H9 (cell line): ENCODE measurements at regions not wholly inside any gene's neighbourhood (a gene's known extent, or its start where the extent isn't known, plus 50 kb on each side); places are given as distances from the start of the nearest gene placed in this dataset.

ENCODE experiments used
- DNase-seq: peaks from one replicate; pipeline ENCODE4 v3.0.0-alpha.2; 2017
- H2AFZ ChIP-seq: one replicate; pipeline ENCODE4 v1.6.1; 2013; ENCODE audit warnings: mild to moderate bottlenecking, low read length, control low read depth, moderate library complexity
- H2AK5ac ChIP-seq: 2 replicates; pipeline ENCODE4 v1.6.1; 2013; ENCODE audit warnings: low read length, control low read depth, mixed read lengths; ENCODE audit not compliant: insufficient read length
- H2BK120ac ChIP-seq: one replicate; pipeline ENCODE4 v1.6.1; 2013; ENCODE audit warnings: low read depth, mild to moderate bottlenecking, low read length, control low read depth, inconsistent platforms; ENCODE audit not compliant: poor library complexity, severe bottlenecking
- H2BK12ac ChIP-seq: 2 replicates; pipeline ENCODE4 v1.6.1; 2013; ENCODE audit warnings: low read length, control low read depth, mixed read lengths, low read depth; ENCODE audit not compliant: insufficient read length
- H2BK15ac ChIP-seq: 2 replicates; pipeline ENCODE4 v1.6.1; 2013; ENCODE audit warnings: low read depth, low read length, control low read depth
- H2BK20ac ChIP-seq: one replicate; pipeline ENCODE4 v1.6.1; 2013; ENCODE audit warnings: low read depth, mild to moderate bottlenecking, low read length, control low read depth, inconsistent platforms; ENCODE audit not compliant: poor library complexity, severe bottlenecking
- H2BK5ac ChIP-seq: 2 replicates; pipeline ENCODE4 v1.6.1; 2013; ENCODE audit warnings: low read length, control low read depth, mixed read lengths; ENCODE audit not compliant: insufficient read length
- H3K14ac ChIP-seq: 2 replicates; pipeline ENCODE4 v1.6.1; 2013; ENCODE audit warnings: low read length, control low read depth; ENCODE audit not compliant: insufficient read depth
- H3K18ac ChIP-seq: 2 replicates; pipeline ENCODE4 v1.6.1; 2013; ENCODE audit warnings: low read depth, mild to moderate bottlenecking, mixed read lengths, low read length, control low read depth; ENCODE audit not compliant: insufficient read length
- H3K23ac ChIP-seq: 2 replicates; pipeline ENCODE4 v1.6.1; 2013; ENCODE audit warnings: low read length, control low read depth, mixed read lengths, low read depth; ENCODE audit not compliant: insufficient read length
- H3K23me2 ChIP-seq: 2 replicates; pipeline ENCODE4 v1.6.1; 2013; ENCODE audit warnings: low read depth, mild to moderate bottlenecking, mixed read lengths, low read length, control low read depth; ENCODE audit not compliant: insufficient read length, poor library complexity, severe bottlenecking
- H3K27ac ChIP-seq: 2 replicates; pipeline ENCODE4 v1.5.1; 2013; ENCODE audit warnings: low read length, control low read depth, mixed read lengths, low read depth; ENCODE audit not compliant: insufficient read length
- H3K27me3 ChIP-seq: 2 replicates; pipeline ENCODE4 v1.6.1; 2013; ENCODE audit warnings: low read length, control low read depth, inconsistent platforms; ENCODE audit not compliant: insufficient read depth
- H3K4ac ChIP-seq: 2 replicates; pipeline ENCODE4 v1.6.1; 2013; ENCODE audit warnings: low read depth, mild to moderate bottlenecking, control low read depth, inconsistent platforms, low read length, moderate library complexity
- H3K4me1 ChIP-seq: 2 replicates; pipeline ENCODE4 v1.6.1; 2013; ENCODE audit warnings: low read length, control low read depth, inconsistent platforms; ENCODE audit not compliant: insufficient read depth
- H3K4me2 ChIP-seq: 2 replicates; pipeline ENCODE4 v1.6.1; 2013; ENCODE audit warnings: low read length, control low read depth, mixed read lengths; ENCODE audit not compliant: insufficient read length, insufficient read depth
- H3K56ac ChIP-seq: 2 replicates; pipeline ENCODE4 v1.6.1; 2013; ENCODE audit warnings: low read depth, mild to moderate bottlenecking, mixed read lengths, low read length, control low read depth; ENCODE audit not compliant: insufficient read length
- H3K79me1 ChIP-seq: 2 replicates; pipeline ENCODE4 v1.6.1; 2013; ENCODE audit warnings: low read depth, mild to moderate bottlenecking, moderate library complexity, low read length, control low read depth, inconsistent platforms; ENCODE audit not compliant: insufficient read depth, poor library complexity, severe bottlenecking
- H3K79me2 ChIP-seq: 2 replicates; pipeline ENCODE4 v1.6.1; 2013; ENCODE audit warnings: low read length, control low read depth, inconsistent platforms; ENCODE audit not compliant: insufficient read depth
- H3K9ac ChIP-seq: 2 replicates; pipeline ENCODE4 v1.6.1; 2013; ENCODE audit warnings: low read length, control low read depth, mixed read lengths; ENCODE audit not compliant: insufficient read length; ENCODE audit errors: extremely low read depth
- H3K9me3 ChIP-seq: one replicate; pipeline ENCODE4 v1.6.1; 2013; ENCODE audit warnings: low read depth, low read length, inconsistent platforms; ENCODE audit not compliant: control insufficient read depth
- H3T11ph ChIP-seq: one replicate; pipeline ENCODE4 v1.6.1; 2013; ENCODE audit warnings: mild to moderate bottlenecking, low read length, control low read depth, inconsistent platforms
- H4K20me1 ChIP-seq: one replicate; pipeline ENCODE4 v1.6.1; 2013; ENCODE audit not compliant: control insufficient read depth, insufficient read length, insufficient read depth
- H4K5ac ChIP-seq: 2 replicates; pipeline ENCODE4 v1.6.1; 2013; ENCODE audit warnings: low read depth, mild to moderate bottlenecking, mixed read lengths, low read length, control low read depth; ENCODE audit not compliant: insufficient read length
- H4K8ac ChIP-seq: replicated peaks from 2 replicates; pipeline ENCODE4 v1.6.1; 2013; ENCODE audit warnings: low read length, control low read depth, mixed read lengths, low read depth; ENCODE audit not compliant: insufficient read length
- H4K91ac ChIP-seq: 2 replicates; pipeline ENCODE4 v1.6.1; 2013; ENCODE audit warnings: low read depth, mild to moderate bottlenecking, moderate library complexity, mixed read lengths, low read length, control low read depth; ENCODE audit not compliant: insufficient read length
- H3K27ac Mint-ChIP-seq, 3 experiments: 2 replicates in 2 of 3; 3 replicates in 1 of 3; pipeline ENCODE4 v1.8.0; 2020 to 2021; ENCODE audit warnings: mixed read lengths in 3 of 3, mild to moderate bottlenecking in 1 of 3, moderate library complexity in 1 of 3
- H3K27me3 Mint-ChIP-seq: 2 replicates; pipeline ENCODE4 v1.8.0; 2021; ENCODE audit warnings: low read depth, mild to moderate bottlenecking, moderate library complexity, mixed read lengths
- H3K36me3 Mint-ChIP-seq, 3 experiments: 2 replicates in 2 of 3; 3 replicates in 1 of 3; pipeline ENCODE4 v1.8.0; 2020 to 2021; ENCODE audit warnings: low read depth in 3 of 3, mixed read lengths in 3 of 3; ENCODE audit not compliant: insufficient read depth in 1 of 3
- H3K4me1 Mint-ChIP-seq, 2 experiments: 2 replicates each; pipeline ENCODE4 v1.8.0; 2020; ENCODE audit warnings: mixed read lengths in 2 of 2
- H3K4me3 Mint-ChIP-seq, 2 experiments: 2 replicates in 1 of 2; 3 replicates in 1 of 2; pipeline ENCODE4 v1.8.0; 2020 to 2021; ENCODE audit warnings: mild to moderate bottlenecking in 2 of 2, mixed read lengths in 2 of 2, moderate library complexity in 1 of 2
- H3K9me3 Mint-ChIP-seq, 2 experiments: 2 replicates in 1 of 2; 3 replicates in 1 of 2; pipeline ENCODE4 v1.8.0; 2020; ENCODE audit warnings: mild to moderate bottlenecking in 2 of 2, mixed read lengths in 2 of 2, moderate library complexity in 1 of 2
- CTCF ChIP-seq: fragments of 200-600 bp; sonication (generic); conservative IDR thresholded peaks from 3 replicates; pipeline ENCODE4 v1.8.0; 2021; ENCODE audit warnings: antibody characterized with exemption, mild to moderate bottlenecking
- WGBS: extraction: QIAGEN DNeasy Blood & Tissue Kit; methylation state at CpG from one replicate; pipeline ENCODE4 v1.1.7; 2013; ENCODE audit warnings: missing lambda C conversion rate, low lambda C conversion rate, mixed read lengths; ENCODE audit not compliant: insufficient read length; ENCODE audit errors: extremely low coverage; 5-methylcytosine and 5-hydroxymethylcytosine counted together

GRCh38 chr15:97902140-97902780 lies 58.2 kb upstream of the ARRDC4 start:
- H3K9me3 ChIP-seq: no peaks in the 10 kb centered on the region
- H3K9ac ChIP-seq: no peak overlapping the region
- WGBS: no CpG with 5 or more reads among the region's 10 CpGs
- H3K27ac Mint-ChIP-seq: no peak overlapping the region; a peak in 1 of 7 replicates
- no peak overlapping the region for H2AK5ac ChIP-seq
- H2BK12ac ChIP-seq: no peak overlapping the region
- no peak overlapping the region for H3T11ph ChIP-seq
- no peak overlapping the region for H3K23ac ChIP-seq
- H3K4me1 ChIP-seq: no peaks in the 10 kb centered on the region
- no peaks in the 10 kb centered on the region for H4K20me1 ChIP-seq
- no peak overlapping the region for H2BK15ac ChIP-seq
- no peak overlapping the region for H4K8ac ChIP-seq
- no peak overlapping the region for H2AFZ ChIP-seq
- H2BK20ac ChIP-seq: no peak overlapping the region
- H3K27me3 ChIP-seq: no peaks in the 10 kb centered on the region
- H2BK5ac ChIP-seq: no peak overlapping the region
- no peak overlapping the region for H3K56ac ChIP-seq
- TF ChIP-seq CTCF: no peak
- H3K79me1 ChIP-seq: no peaks in the 10 kb centered on the region
- H4K91ac ChIP-seq: no peak overlapping the region
- H3K14ac ChIP-seq: no peak overlapping the region
- no peak overlapping the region for H3K18ac ChIP-seq
- no peaks in the 10 kb centered on the region for H3K36me3 Mint-ChIP-seq
- no peak overlapping the region for H3K4me3 Mint-ChIP-seq
- H3K9me3 Mint-ChIP-seq: no peaks in the 10 kb centered on the region
- H3K79me2 ChIP-seq: no peaks in the 10 kb centered on the region
- DNase-seq: no peak
- peaks cover 39% of the 10 kb centered on the region for H3K27me3 Mint-ChIP-seq
- no peak overlapping the region for H2BK120ac ChIP-seq
- H3K4me2 ChIP-seq: no peak overlapping the region
- no peaks in the 10 kb centered on the region for H3K23me2 ChIP-seq
- peaks cover 8% of the 10 kb centered on the region in 2 experiments for H3K4me1 Mint-ChIP-seq
- no peak overlapping the region for H4K5ac ChIP-seq
- H3K27ac ChIP-seq: no peak overlapping the region
- no peak overlapping the region for H3K4ac ChIP-seq
